IPS-NIHi7 (cell line): ENCODE measurements at regions not wholly inside any gene's neighbourhood (a gene's known extent, or its start where the extent isn't known, plus 50 kb on each side); places are given as distances from the start of the nearest gene placed in this dataset.

ENCODE experiments used
- DNase-seq: peaks from one replicate; pipeline ENCODE4 v3.0.0; 2012; ENCODE audit warnings: mixed read lengths; ENCODE audit errors: extremely low spot score

DNA sequence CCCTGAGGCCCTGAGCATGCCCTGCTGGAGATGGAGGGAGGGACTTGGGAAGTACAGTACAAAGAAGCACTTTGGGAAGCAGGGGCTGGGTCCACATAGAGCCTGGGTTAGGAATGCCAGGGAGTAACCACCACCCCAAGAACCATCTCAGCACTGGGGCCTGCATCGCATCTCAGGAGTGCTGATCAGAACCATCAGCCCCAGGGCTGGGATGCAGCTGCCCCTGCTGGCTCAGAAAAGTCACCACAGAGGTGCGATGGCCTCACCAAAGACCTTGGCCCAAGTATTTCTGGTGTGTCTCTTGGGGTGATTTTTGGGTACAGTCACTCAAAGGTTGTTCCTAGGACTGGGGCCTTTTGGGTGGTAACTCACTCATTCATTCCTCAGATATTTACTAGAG lies 236.8 kb upstream of the MVB12B start:
- no peak for DNase-seq

- DNase-seq, result peak; percentile 45
These were observed 232.9 kb upstream of the MVB12B start for GRCh38 chr9:126093771-126094170.

GRCh38 chr9:126095546-126096190 lies 231.0 kb upstream of the MVB12B start:
- no peak for DNase-seq

GRCh38 chr9:126096340-126096739 lies 230.3 kb upstream of the MVB12B start:
- no peak for DNase-seq

DNA sequence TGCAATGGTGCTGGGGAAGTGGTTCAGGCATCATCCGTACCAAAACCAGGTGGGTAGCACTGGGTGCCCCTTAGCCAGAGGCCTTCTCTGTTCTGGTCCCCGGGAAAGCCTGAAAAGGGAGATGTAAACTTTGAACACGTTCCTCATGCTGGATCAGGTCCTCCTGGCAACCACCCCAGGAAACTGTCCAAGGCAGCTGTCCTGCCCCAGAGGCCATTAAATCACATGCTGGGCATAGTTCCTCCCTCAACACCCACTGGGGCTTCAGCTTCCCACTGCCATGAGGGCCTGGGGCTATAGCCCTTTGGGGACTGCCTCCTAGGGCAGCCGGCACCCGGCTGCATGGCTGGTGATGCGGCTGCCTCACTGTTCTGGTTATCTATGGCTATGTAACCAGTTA lies 228.9 kb upstream of the MVB12B start:
- no peak for DNase-seq

DNA sequence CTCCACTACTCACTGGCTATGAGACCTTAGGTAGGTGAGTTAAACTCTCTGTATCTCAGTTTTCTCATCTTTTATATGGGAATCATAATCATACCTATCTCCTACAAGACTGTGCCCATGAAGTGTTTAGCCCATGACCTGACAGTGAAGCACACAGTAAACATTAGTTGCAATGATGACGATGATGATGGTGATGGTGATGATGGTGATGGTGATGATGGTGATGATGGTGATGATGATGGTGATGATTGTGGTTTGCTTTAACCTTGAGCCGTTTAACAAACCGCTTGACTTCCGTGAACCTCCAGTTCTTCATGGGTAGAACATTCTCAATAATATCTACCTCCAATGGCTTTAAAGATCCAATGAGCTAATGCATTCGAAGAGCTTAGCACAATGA lies 220.2 kb upstream of the MVB12B start:
- DNase-seq, result no peak

DNA sequence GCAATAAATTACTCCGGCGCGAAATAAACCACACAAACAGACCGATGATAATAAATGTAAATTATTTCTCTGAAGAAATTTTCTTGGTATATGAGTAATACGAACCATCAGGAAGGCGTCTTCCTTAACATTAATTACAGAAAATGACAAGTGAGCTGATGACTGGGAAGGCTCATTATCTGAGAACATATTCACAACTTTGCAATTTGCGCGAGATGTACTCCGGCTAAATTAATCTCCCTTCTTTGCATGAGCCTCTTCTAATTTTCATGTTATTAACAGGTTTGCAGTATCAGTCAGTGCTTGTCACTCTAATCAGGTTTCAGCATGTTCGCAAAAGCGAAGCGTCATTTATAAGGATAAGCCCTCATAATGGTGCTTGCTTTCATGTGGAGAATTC lies 218.9 kb upstream of the MVB12B start:
- DNase-seq, result no peak

DNA sequence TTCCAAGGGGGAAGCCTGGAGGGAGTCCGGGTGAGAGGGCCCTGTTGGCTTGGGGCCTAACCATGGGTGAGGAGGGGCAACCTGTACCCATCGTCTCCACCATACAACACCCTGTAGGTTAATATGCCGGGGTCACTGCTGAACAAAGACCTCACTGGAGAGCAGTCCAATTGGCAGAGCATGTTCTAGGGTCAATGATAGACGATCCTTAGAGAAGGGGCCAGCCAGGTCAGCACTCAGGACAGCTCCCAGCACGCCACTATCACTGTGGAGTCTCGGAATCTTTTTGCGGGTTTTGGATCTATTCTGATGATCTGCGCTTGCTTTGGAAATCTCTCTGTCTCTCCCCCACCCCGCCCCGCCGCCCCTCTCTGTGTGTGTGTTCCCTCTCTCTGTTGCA lies 218.4 kb upstream of the MVB12B start:
- peak; percentile 84 for DNase-seq

GRCh38 chr9:126109575-126109974 lies 217.1 kb upstream of the MVB12B start:
- no peak for DNase-seq

DNA sequence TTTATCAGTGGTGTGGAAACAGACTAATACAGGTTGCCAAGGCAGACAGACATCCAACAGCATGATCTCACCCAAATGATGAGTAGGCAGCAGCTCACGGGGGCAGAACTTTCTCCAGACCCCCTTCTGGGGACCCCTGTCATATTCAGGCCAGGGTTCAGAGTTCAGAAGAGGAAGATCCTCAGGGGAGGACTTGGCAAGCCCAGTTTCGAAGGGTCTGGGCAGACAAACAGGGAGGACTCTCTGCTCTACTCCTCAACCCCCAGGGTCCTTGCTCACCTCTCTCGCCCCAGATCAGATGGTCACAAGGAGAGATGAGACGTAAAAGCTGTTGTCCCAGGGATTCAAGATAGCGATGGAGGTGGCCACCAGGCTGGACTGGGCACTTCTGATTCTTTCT lies 215.1 kb upstream of the MVB12B start:
- no peak for DNase-seq

- no peak for DNase-seq
These were observed 214.4 kb upstream of the MVB12B start for GRCh38 chr9:126112135-126112720.

DNA sequence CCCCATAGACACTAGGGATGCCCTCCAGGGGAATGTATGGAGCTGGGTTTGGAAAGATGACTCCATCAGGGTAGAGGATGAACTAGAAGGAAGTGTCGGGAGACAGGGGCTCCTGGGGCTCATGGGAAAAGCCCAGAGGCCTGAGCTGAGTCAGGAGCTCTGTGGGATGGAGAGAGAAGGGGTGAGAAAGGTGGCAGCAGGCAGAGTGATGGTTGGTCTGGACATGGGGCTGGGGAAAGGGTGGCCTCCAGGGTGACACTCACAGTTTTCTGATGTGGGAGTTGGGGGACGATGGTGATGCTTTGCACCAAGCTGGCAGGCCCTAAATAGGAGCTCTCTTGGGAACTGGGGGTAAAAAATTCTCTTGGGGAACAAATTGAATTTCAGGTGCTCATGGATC lies 213.5 kb upstream of the MVB12B start:
- DNase-seq, result no peak

- DNase-seq, result no peak
These were observed 212.7 kb upstream of the MVB12B start for GRCh38 chr9:126113756-126114408.

DNA sequence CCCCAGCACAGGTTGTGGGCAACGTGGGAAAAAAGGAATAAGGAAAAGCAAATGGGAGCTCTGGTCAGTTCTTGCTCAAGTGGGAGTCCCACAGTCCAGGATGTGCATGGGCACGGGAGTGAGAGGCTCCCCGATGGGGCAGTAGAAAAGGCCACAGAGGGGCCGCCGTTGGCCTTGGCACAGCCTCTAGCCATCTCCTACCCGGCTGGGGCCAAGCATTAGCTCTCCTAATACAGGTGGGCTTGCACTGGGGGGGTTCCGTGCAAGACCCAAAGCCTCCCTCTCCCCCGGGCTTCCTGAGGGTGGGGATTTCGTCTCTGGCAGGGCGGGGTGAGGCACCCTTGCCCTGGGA lies 212.2 kb upstream of the MVB12B start:
- DNase-seq, result no peak

- DNase-seq, result no peak
These were observed 211.7 kb upstream of the MVB12B start for GRCh38 chr9:126114850-126115460.

- DNase-seq, result no peak
These were observed 210.1 kb upstream of the MVB12B start for GRCh38 chr9:126116351-126117157.

DNA sequence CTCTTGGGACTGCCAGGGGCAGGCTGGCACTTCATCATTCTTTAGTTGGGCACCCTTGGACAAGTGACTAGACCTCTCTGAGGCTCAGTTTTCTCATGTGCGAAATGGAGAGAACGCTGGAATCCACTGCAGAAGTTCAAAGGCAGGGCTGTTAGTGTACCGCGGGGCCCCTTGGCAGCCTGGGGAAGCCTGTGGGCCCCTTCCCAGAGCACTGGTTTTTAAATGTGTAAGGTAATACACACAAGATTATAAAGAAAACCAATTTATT lies 209.5 kb upstream of the MVB12B start:
- DNase-seq, result peak; percentile 3

- DNase-seq, result no peak
These were observed 209.0 kb upstream of the MVB12B start for GRCh38 chr9:126117631-126118030.

- peak; percentile 2 for DNase-seq
These were observed 206.9 kb upstream of the MVB12B start for GRCh38 chr9:126119731-126120130.

- DNase-seq, result peak; percentile 5
These were observed 203.6 kb upstream of the MVB12B start for GRCh38 chr9:126122901-126123616.

DNA sequence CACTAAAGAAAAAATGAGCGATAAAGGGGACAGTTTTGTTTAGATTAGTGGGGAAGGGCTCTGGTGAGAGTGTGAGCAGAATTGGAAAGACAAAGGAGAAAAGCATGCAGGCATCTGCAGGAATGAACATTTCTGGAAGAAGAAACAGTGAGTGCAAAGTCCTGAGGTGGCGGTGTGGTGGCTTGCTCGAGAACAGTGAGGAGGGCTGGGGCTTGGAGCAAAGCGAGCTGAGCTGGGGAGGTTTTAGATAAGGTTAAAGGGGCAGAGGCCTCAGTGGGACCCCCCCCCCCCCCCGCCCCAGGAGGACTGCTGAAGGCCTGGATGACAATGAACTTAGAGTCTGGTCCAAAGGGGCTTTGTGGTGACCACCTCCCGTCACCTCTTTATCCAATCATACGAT lies 202.7 kb upstream of the MVB12B start:
- DNase-seq, result peak; percentile 8

GRCh38 chr9:126125177-126125576 lies 201.5 kb upstream of the MVB12B start:
- DNase-seq, result no peak
